WI38 (cell line): ENCODE measurements at regions not wholly inside any gene's neighbourhood (a gene's known extent, or its start where the extent isn't known, plus 50 kb on each side); places are given as distances from the start of the nearest gene placed in this dataset.
"Not testable (repeated sequence)": the region's sequence is repeated elsewhere in the genome, so short reads cannot be mapped to it uniquely, and the experiment has no call there.

Source experiments
- H3K4me3 ChIP-seq: 2 replicates; pipeline ENCODE4 v1.5.1; 2011; ENCODE audit warnings: low read depth, mild to moderate bottlenecking, control low read depth, low read length
- CTCF ChIP-seq: IDR thresholded peaks from 2 replicates; pipeline ENCODE4 v1.5.1; 2012; ENCODE audit warnings: low read depth, mild to moderate bottlenecking, control low read depth, low read length

- no peak overlapping the region for H3K4me3 ChIP-seq
- TF ChIP-seq CTCF: no peak
Measured at GRCh38 chr7:91405092-91405788, 141.0 kb downstream of the FZD1 start.

- not testable (repeated sequence) for H3K4me3 ChIP-seq
Measured at GRCh38 chr7:91405873-91406272, 141.6 kb downstream of the FZD1 start.

- TF ChIP-seq CTCF: no peak
- H3K4me3 ChIP-seq: no peak overlapping the region
Measured at GRCh38 chr7:91407942-91408341, 143.7 kb downstream of the FZD1 start.

- TF ChIP-seq CTCF: no peak
- no peak overlapping the region for H3K4me3 ChIP-seq
Measured at GRCh38 chr7:91408388-91409154, 144.3 kb downstream of the FZD1 start.

- no peak for TF ChIP-seq CTCF
- no peak overlapping the region for H3K4me3 ChIP-seq
Measured at GRCh38 chr7:91411060-91411459, 146.8 kb downstream of the FZD1 start.

GRCh38 chr7:91412298-91412697 is 148.1 kb downstream of the FZD1 start:
- H3K4me3 ChIP-seq: no peak overlapping the region
- no peak for TF ChIP-seq CTCF

- no peak for TF ChIP-seq CTCF
- no peak overlapping the region for H3K4me3 ChIP-seq
Measured at GRCh38 chr7:91414734-91415133, 150.5 kb downstream of the FZD1 start.
